Loucy (cell line): ENCODE measurements at regions not wholly inside any gene's neighbourhood (a gene's known extent, or its start where the extent isn't known, plus 50 kb on each side); places are given as distances from the start of the nearest gene placed in this dataset.
A peak's percentile ranks its signal among the peaks of the same experiment; 100 is the strongest.

ENCODE experiments used
- H2AFZ ChIP-seq: fragments of 200-600 bp; sonication (generic); 2 replicates; pipeline ENCODE4 v1.6.0; 2016; ENCODE audit warnings: antibody characterized with exemption, mild to moderate bottlenecking, low read length, moderate library complexity
- H3F3A ChIP-seq: fragments of 200-600 bp; 2 replicates; pipeline ENCODE4 v1.6.0; 2016; ENCODE audit warnings: antibody characterized with exemption, low read depth, mild to moderate bottlenecking
- H3K27me3 ChIP-seq: fragments of 200-600 bp; sonication (generic); 2 replicates; pipeline ENCODE4 v1.6.1; 2014; ENCODE audit warnings: low read length, mild to moderate bottlenecking; ENCODE audit not compliant: insufficient read depth, poor library complexity, severe bottlenecking
- H3K36me3 ChIP-seq: fragments of 200-600 bp; sonication (generic); 2 replicates; pipeline ENCODE4 v1.6.1; 2016; ENCODE audit warnings: low read length; ENCODE audit not compliant: insufficient read depth
- H3K4me1 ChIP-seq: fragments of 200-600 bp; sonication (generic); 2 replicates; pipeline ENCODE4 v1.5.1; 2014; ENCODE audit warnings: low read length, mild to moderate bottlenecking; ENCODE audit not compliant: insufficient read depth, poor library complexity, severe bottlenecking
- H3K4me2 ChIP-seq: fragments of 200-600 bp; sonication (generic); 2 replicates; pipeline ENCODE4 v1.6.0; 2014; ENCODE audit warnings: antibody characterized with exemption, low read length, low read depth, mild to moderate bottlenecking; ENCODE audit not compliant: poor library complexity, severe bottlenecking
- H3K4me3 ChIP-seq: fragments of 200-600 bp; sonication (generic); 2 replicates; pipeline ENCODE4 v1.5.1; 2014; ENCODE audit warnings: low read length, mild to moderate bottlenecking, mixed read lengths; ENCODE audit not compliant: poor library complexity, severe bottlenecking
- H3K79me2 ChIP-seq: fragments of 200-600 bp; sonication (generic); 2 replicates; pipeline ENCODE4 v1.6.1; 2014; ENCODE audit warnings: low read length; ENCODE audit not compliant: insufficient read depth
- H3K9ac ChIP-seq: fragments of 200-600 bp; sonication (generic); 2 replicates; pipeline ENCODE4 v1.6.0; 2014; ENCODE audit warnings: mild to moderate bottlenecking, low read depth, low read length, moderate library complexity; ENCODE audit not compliant: poor library complexity, severe bottlenecking
- H3K9me2 ChIP-seq: fragments of 200-600 bp; sonication (generic); replicated peaks from 2 replicates; pipeline ENCODE4 v1.6.1; 2016; ENCODE audit warnings: low read depth, low read length, mixed read lengths
- H3K9me3 ChIP-seq: fragments of 200-600 bp; sonication (generic); 2 replicates; pipeline ENCODE4 v1.6.1; 2014; ENCODE audit warnings: mild to moderate bottlenecking, antibody characterized with exemption, low read length, low read depth; ENCODE audit not compliant: insufficient read depth
- H4K20me1 ChIP-seq: fragments of 200-600 bp; sonication (generic); 2 replicates; pipeline ENCODE4 v1.6.0; 2014; ENCODE audit warnings: antibody characterized with exemption, low read length, mild to moderate bottlenecking; ENCODE audit not compliant: insufficient read depth, poor library complexity, severe bottlenecking
- EZH2phosphoT487 ChIP-seq: fragments of 200-600 bp; IDR thresholded peaks from 2 replicates; pipeline ENCODE4 v1.6.1; 2018; ENCODE audit warnings: antibody characterized with exemption, mild to moderate bottlenecking, moderate library complexity, borderline replicate concordance
- TF ChIP-seq, protein P1 (sequence below): fragments of 200-600 bp; sonication (generic); conservative IDR thresholded peaks from 2 replicates; pipeline ENCODE4 v1.5.1; 2014; ENCODE audit warnings: mild to moderate bottlenecking, antibody characterized with exemption, low read length

DNA sequence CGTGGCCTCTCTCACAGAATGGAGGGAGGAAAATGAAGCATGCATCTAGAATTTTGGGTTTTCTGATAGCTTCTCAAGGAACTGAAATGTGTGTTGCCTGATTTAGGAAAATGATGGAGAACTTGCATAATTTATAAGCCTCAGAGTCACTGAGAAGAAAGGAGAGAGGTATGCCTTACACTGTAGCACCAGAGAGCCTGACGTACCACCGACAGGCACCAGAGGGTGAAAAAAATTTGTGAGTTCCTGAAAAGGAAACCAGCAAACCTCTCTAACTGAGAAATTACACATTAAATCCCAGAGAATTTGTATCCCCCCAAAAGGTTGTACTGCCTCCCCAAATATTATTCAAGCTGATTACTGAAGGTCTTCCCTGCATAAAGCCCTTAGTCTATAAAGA is 915.3 kb upstream of the SLITRK6 start:
- H3K9ac ChIP-seq, result no peak overlapping the region
- no peak overlapping the region for H3K4me3 ChIP-seq
- H3K4me1 ChIP-seq, result no peaks in the 10 kb centered on the region
- H3K27me3 ChIP-seq, result no peaks in the 10 kb centered on the region
- H4K20me1 ChIP-seq, result no peaks in the 10 kb centered on the region
- no peaks in the 10 kb centered on the region for H3K9me3 ChIP-seq
- no peaks in the 10 kb centered on the region for H3K36me3 ChIP-seq
- no peaks in the 10 kb centered on the region for H3K9me2 ChIP-seq
- no peak overlapping the region for H2AFZ ChIP-seq
- no peaks in the 10 kb centered on the region for H3F3A ChIP-seq
- no peak overlapping the region for H3K4me2 ChIP-seq
- no peaks in the 10 kb centered on the region for H3K79me2 ChIP-seq
- TF ChIP-seq EZH2phosphoT487, result no peak
- TF ChIP-seq, protein P1, sequence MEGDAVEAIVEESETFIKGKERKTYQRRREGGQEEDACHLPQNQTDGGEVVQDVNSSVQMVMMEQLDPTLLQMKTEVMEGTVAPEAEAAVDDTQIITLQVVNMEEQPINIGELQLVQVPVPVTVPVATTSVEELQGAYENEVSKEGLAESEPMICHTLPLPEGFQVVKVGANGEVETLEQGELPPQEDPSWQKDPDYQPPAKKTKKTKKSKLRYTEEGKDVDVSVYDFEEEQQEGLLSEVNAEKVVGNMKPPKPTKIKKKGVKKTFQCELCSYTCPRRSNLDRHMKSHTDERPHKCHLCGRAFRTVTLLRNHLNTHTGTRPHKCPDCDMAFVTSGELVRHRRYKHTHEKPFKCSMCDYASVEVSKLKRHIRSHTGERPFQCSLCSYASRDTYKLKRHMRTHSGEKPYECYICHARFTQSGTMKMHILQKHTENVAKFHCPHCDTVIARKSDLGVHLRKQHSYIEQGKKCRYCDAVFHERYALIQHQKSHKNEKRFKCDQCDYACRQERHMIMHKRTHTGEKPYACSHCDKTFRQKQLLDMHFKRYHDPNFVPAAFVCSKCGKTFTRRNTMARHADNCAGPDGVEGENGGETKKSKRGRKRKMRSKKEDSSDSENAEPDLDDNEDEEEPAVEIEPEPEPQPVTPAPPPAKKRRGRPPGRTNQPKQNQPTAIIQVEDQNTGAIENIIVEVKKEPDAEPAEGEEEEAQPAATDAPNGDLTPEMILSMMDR, result no peak

GRCh38 chr13:86725105-86725504 is 925.9 kb upstream of the SLITRK6 start:
- Histone ChIP-seq H3K4me3 (no peak overlapping the region), H3K4me1 (no peaks in the 10 kb centered on the region), H3K4me2 (no peak overlapping the region), H3K9ac (no peak overlapping the region), H3K9me2 (no peaks in the 10 kb centered on the region), H3K9me3 (no peaks in the 10 kb centered on the region), H4K20me1 (no peaks in the 10 kb centered on the region), H3K79me2 (no peaks in the 10 kb centered on the region), H3F3A (no peaks in the 10 kb centered on the region), H3K36me3 (no peaks in the 10 kb centered on the region), H3K27me3 (no peaks in the 10 kb centered on the region), H2AFZ (no peak overlapping the region)
- no peak for TF ChIP-seq EZH2phosphoT487
- TF ChIP-seq, protein P1, result peak; percentile 59

DNA sequence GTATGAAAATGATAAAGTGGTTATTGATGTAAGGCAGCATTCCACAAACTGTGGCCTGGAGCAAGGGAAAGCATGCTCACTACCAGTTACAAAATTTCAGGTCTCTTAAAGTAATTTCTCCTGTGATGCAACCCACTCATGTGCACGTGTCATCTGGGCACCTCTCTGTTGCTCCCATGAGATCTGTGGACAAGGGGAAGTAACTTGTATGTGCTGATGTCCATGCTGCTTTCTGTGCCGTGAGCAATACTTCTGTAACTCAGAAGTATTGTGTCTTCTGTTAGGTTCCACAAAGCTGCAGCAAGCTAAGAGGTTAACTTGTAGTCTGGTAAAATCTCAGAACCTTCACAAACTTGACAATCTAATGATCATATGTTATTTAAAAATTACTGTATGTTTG is 930.0 kb upstream of the SLITRK6 start:
- no peak overlapping the region for H3K9ac ChIP-seq
- TF ChIP-seq EZH2phosphoT487, result no peak
- TF ChIP-seq, protein P1, result no peak
- no peaks in the 10 kb centered on the region for H3K9me2 ChIP-seq
- no peaks in the 10 kb centered on the region for H3K79me2 ChIP-seq
- no peak overlapping the region for H2AFZ ChIP-seq
- no peaks in the 10 kb centered on the region for H3K9me3 ChIP-seq
- H3F3A ChIP-seq, result no peaks in the 10 kb centered on the region
- H3K4me1 ChIP-seq, result no peaks in the 10 kb centered on the region
- H3K4me2 ChIP-seq, result no peak overlapping the region
- no peaks in the 10 kb centered on the region for H3K36me3 ChIP-seq
- H4K20me1 ChIP-seq, result no peaks in the 10 kb centered on the region
- H3K4me3 ChIP-seq, result no peak overlapping the region
- no peaks in the 10 kb centered on the region for H3K27me3 ChIP-seq
